ENCODE measurements at regions not wholly inside any gene's neighbourhood (a gene's known extent, or its start where the extent isn't known, plus 50 kb on each side); places are given as distances from the start of the nearest gene placed in this dataset.

DNA sequence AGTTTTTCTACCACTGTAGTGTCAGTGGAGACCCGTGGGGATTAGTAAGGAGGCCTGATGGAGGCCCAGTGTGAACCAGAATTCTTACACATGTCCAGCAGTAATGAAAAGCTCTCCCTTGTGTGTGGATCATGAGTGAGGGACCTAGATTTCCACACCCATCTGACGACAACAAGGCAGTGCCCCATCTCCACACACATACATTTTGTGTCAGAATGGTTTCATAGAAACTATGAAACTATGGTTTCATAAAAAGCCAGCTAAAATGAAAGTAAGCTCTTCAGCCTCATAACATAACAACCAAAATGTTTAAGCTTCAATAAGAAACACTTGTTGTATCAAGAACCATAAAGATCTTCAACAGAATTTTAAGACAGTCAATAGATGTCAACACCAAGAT lies 884.5 kb upstream of the ADGRL3 start:
- H3K4me3 ChIP-seq (ENCODE audit: low read length): no peak overlapping the region
- DNase-seq (ENCODE audit: low read depth): no peak
- TF ChIP-seq, protein P1, sequence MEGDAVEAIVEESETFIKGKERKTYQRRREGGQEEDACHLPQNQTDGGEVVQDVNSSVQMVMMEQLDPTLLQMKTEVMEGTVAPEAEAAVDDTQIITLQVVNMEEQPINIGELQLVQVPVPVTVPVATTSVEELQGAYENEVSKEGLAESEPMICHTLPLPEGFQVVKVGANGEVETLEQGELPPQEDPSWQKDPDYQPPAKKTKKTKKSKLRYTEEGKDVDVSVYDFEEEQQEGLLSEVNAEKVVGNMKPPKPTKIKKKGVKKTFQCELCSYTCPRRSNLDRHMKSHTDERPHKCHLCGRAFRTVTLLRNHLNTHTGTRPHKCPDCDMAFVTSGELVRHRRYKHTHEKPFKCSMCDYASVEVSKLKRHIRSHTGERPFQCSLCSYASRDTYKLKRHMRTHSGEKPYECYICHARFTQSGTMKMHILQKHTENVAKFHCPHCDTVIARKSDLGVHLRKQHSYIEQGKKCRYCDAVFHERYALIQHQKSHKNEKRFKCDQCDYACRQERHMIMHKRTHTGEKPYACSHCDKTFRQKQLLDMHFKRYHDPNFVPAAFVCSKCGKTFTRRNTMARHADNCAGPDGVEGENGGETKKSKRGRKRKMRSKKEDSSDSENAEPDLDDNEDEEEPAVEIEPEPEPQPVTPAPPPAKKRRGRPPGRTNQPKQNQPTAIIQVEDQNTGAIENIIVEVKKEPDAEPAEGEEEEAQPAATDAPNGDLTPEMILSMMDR (IDR thresholded peaks at IDR 0.05; ENCODE audit: insufficient read depth, low read depth, low read length, missing control alignments): no peak

DNA sequence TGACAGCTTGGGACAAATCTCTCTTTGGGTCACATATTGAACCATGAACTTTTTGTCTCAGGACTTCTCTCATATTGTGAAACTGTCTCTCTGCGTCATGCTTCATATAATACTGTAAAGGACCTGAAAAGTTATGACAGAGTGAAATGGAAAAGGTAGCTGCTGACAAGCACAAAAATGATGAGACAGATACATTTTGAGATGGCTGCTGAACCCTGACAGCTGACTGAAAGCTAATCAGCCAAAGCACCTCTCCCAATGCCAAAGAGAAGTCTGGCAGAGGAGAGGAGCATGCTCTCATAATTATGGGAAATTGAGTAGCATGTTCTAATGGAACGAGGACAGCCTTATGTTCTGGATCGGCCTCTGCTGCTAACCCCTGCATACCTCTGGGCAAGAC lies 873.4 kb upstream of the ADGRL3 start:
- no peak overlapping the region for H3K4me3 ChIP-seq (ENCODE audit: low read length)
- no peak for DNase-seq (ENCODE audit: low read depth)
- TF ChIP-seq, protein P1 (IDR thresholded peaks at IDR 0.05; ENCODE audit: insufficient read depth, low read depth, low read length, missing control alignments): no peak

DNA sequence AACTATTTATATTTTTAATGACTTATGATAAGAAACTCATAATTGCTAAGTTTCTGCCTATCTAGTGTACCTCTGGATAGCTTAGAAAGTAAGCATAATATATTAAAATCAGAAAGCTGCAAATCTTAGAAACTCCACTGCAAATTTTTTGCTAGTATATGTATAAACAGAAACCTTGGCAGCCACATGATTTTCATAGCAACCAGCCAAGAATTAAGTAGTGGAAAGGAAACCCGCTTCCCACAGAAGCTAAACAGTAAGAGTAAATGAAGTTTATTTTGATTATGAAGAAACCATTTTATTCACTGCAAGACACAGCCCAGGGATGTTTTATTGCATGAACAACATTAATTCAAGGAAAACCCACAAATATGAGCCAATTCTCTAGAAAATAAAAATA lies 872.5 kb upstream of the ADGRL3 start:
- TF ChIP-seq, protein P1 (IDR thresholded peaks at IDR 0.05; ENCODE audit: insufficient read depth, low read depth, low read length, missing control alignments): no peak
- no peak for DNase-seq (ENCODE audit: low read depth)
- no peak overlapping the region for H3K4me3 ChIP-seq (ENCODE audit: low read length)

DNA sequence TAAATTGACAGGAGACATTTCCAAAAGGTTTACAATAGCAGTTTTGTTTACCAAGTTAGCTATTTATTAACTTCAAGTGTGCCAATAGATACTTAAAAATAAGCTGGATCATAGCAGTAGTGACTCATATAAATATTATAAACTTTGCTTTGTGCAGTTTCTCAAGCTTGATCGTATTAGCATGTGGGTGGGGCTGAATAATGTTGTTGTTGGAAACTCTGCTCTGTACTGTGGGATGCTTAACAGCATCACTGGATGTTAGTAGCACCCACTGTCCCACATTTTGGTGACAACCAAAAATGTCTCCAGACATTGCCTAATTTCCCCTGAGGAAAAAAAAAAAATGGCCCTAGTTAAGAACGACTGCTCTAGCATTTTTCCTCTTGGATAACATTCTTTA lies 855.2 kb upstream of the ADGRL3 start:
- no peak overlapping the region for H3K4me3 ChIP-seq (ENCODE audit: low read length)
- DNase-seq (ENCODE audit: low read depth): peak; percentile 15
- TF ChIP-seq, protein P1 (IDR thresholded peaks at IDR 0.05; ENCODE audit: insufficient read depth, low read depth, low read length, missing control alignments): no peak

DNA sequence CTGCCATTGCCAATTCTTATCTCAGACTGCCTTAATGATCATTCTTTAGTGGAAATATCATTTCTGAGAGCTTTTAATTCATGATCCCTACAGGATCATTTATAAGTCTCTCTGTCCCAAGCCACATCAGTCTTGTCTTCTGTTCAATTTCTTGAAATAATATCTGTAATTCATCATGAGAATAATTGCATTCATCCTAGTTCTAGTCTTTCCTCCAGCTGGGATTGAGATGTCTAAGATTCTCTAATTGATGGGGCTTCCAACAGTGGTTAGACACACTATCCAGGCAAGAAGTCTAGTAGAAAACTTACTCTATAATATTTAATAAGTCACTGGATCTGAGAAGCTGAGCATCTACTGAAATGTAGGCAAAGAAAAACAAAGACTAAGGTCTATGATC lies 854.7 kb upstream of the ADGRL3 start:
- no peak overlapping the region for H3K4me3 ChIP-seq (ENCODE audit: low read length)
- DNase-seq (ENCODE audit: low read depth): no peak
- TF ChIP-seq, protein P1 (IDR thresholded peaks at IDR 0.05; ENCODE audit: insufficient read depth, low read depth, low read length, missing control alignments): no peak

DNA sequence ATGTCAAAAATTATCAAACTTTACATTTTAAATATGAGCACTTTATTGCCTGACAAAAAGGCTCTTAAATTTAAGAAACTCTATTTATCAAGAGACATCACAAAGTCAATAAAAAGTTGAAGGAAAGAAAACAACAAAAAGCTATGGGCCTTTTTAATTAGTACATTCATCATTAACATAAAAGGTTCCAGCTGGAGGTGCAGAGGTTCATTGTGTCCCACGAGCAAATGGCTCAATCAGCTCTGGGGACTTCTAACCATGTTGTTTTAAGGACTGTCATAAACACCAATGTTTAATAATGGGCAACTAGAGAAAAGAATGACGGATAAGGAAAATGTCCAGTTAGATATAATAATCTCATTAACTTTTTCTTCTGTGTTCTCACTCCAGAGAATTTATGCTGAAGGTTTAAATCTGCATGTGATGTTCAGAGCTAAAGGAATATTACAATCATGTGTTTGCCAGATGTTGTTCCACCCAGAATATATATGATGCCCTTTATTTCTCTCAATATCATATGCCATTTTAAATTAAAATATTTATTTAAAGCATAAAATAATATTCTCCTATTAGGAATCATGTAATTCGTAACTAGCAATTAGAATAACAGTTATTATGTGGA lies 840.3 kb upstream of the ADGRL3 start:
- no peak for DNase-seq (ENCODE audit: low read depth)
- TF ChIP-seq, protein P1 (IDR thresholded peaks at IDR 0.05; ENCODE audit: insufficient read depth, low read depth, low read length, missing control alignments): no peak
- no peak overlapping the region for H3K4me3 ChIP-seq (ENCODE audit: low read length)

DNA sequence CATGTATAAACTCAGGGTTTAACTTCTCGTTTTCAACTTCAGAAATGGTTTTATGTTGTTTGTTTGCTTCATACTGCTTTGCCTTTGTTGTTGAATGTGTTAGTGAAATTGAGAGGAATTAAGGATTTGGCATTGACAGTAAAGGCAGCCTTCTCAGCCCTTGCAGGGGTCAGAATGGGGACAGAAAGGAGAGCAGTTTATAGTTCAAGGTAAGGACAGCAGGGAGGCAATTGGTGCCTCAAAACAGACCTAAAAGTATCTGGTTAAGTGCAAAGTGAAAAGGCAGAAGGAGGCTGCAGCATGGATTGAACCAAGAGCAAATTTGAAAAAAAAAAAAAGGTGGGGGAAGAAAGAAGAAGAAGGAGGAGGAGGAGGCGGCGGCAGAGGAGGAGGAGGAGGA lies 835.0 kb upstream of the ADGRL3 start:
- no peak for DNase-seq (ENCODE audit: low read depth)

More for the DNA sequence above, 835.0 kb upstream of the ADGRL3 start:
- H3K4me3 ChIP-seq (ENCODE audit: low read length): no peak overlapping the region
- TF ChIP-seq, protein P1 (IDR thresholded peaks at IDR 0.05; ENCODE audit: insufficient read depth, low read depth, low read length, missing control alignments): no peak
